GF-D8 (cell line): ENCODE measurements at regions not wholly inside any gene's neighbourhood (a gene's known extent, or its start where the extent isn't known, plus 50 kb on each side); places are given as distances from the start of the nearest gene placed in this dataset.

Source experiments
- DNase-seq: peaks from one replicate; lab custom pipeline; 2025; lab: John Stamatoyannopoulos, UW

DNA sequence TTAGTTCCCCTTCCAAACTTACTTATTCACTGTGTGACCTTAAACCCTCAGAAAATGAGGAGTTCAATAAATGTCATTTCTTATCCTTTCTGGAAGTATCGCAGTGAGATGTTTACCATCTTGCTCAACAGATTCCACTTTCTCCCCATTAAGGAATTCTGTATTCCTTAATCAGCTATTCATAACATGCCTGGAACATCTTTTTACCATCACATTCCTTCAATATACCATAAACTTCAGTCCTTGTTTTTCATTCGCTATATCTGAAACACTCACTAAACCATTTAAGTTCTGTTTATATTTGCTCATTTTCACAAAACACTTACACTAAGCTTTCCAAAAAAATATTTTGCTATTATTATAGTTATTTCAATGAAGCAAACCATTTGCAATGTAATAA is 1158.6 kb downstream of the CDH12 start:
- DNase-seq = no peak

DNA sequence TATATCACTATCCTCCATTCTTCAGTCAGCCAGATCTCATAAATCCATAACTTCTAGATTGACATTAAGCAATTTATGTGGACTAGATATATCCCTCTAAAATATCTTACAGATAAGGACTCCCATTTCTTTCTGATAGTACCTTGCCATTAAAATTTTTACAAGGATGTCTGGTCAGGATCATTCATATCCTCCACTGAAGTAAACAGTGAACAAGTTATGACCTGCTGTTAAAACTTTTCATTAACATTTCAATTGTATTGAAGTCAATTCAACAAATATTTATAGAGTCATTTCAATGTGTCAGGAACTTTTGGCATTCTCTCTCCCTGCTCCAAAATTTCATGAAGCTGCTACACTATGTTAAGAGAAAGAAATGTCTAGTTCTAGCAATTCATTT is 1159.6 kb downstream of the CDH12 start:
- no peak for DNase-seq

DNA sequence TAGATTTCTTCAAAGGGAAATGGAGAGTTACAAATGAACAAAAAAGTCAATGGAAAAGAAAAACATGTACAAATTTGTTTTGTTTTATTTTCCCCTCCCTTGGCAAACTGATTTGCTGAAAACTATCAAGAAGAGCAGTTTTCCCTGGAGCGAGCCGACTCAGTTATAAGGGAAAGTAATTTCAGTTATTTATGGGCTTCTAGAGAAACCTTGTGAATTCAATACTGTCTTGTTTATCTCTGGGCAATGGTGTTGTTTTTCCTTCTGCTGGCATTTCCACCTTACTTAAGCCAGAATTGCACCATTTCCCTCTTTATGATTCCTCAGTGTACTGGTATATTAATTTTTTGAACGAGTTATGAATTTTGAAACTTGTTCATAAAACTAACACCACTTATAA is 1163.6 kb downstream of the CDH12 start:
- DNase-seq = no peak

DNA sequence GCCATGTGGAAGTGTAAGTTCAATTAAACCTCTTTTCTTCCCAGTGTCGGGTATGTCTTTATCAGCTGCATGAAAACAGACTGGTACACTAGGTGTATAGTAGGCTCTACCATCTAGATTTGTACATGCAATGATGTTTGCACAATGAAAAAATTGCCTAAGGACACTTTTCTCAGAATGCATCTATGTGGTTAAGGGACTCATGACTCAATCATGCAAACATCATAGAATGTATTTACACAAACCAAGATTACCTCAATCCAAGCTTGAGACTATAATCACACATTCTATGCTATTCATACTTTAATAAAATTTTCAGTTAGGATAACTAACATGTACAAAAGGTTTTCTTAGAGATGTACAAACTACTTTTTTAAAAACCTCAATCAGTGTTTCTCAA is 1164.5 kb downstream of the CDH12 start:
- DNase-seq = no peak

DNA sequence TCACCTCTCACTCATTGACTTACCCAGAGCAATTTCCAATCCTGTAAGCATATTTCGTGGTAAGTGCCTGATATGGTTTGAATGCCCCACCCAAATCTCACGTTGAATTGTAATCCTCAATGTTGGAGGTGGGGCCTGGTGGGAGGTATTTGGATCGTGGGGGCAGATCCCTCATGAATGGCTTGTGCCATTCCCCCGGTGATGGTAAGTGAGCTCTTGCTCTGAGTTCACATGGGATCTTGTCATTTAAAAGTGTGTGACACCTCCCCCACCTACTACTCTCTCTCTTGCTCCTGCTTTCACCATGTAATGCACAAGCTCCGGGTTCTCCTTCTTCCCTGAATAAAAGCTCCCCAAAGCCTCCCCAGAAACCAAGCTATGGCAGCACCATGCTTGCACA is 1165.5 kb downstream of the CDH12 start:
- DNase-seq = no peak

DNA sequence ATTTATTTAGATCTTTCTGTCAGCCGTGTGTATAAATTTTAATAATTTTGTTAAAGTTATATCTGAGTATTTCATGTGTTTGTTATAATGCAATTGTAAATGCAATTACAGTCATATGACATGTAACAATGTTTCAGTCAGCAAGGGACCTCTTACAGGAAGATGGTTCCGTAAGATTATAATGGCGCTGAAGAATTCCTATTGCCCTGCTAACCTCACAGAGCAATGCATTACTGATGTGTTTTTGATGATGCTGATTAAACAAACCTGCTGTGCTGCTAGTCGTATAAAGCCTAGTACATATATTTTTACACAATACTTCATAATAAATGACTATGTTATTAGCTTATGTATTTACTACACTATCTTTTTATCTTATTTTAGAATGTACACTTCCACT is 1166.4 kb downstream of the CDH12 start:
- DNase-seq = no peak

DNA sequence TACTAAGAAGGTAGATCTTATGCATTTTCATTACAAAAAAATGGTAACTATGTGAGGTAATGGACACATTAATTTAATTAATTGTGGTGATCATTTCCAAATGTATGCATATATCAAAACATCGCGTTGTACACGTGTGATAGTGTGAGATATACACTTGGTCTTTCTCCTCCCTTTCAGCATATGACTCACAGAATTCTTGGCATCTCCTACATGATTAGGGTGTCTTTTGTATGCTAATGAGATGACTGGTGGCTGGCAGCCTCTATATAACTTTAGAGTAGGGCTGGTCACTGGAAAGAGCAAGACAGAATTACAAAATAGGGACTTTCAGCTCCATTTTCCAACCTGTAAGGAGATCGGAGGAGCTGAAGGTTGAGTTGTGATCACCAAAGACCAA is 1167.6 kb downstream of the CDH12 start:
- no peak for DNase-seq

DNA sequence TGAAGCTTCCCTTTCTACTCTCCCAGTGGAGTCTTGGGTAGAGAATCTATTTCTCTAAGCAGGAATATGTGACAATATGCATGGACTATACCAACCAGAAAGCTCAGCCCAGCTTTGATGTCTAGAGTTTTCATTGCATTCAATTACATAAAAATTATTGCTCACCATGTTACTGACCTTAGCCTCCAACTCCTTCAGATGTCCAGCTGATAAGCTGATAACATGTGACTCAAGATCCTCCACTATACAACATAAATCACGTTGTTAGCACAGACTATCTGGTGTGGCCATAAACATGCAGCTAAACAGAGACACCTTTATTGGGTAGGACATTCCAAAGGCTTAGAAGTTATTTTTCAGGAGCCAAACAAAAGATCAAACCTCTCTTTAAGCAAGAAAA is 1168.2 kb downstream of the CDH12 start:
- DNase-seq = no peak

DNA sequence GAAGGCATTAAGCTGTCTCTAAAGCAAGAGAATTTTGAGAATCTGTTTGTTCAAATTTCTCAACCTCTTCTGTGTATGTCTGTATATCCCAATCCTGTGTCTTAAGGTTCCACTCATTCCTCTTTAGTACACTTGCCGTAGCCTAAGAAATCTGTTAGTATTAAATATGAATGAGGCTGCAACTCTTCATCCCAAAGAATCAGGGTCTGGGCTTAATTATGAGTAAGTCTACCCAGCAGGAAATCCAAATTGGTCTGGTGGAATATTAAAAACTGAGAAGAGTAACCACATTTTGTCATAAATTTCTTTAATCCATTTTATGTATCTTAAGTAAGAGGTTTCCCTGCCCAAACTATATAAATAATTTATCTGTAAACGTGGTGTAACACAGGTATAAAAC is 1171.2 kb downstream of the CDH12 start:
- DNase-seq = no peak

DNA sequence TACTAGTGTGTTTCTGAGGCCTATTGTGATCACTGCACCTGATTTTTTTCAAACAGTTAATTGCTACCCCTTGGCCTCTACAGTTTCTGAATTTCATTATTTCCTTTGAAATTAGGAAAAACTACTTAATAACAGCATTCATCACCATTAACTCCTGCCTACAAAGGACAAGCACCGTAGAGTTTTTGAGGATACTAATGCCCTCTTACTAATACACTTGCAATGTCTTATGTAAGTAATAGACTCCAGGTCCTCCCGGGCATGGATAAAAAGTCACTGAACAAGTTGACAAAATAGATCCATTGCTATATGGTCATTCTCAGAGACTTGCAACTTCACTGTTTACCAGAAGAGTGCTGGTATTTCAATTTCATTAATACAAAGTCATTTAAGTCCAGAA is 1172.5 kb downstream of the CDH12 start:
- DNase-seq = no peak

DNA sequence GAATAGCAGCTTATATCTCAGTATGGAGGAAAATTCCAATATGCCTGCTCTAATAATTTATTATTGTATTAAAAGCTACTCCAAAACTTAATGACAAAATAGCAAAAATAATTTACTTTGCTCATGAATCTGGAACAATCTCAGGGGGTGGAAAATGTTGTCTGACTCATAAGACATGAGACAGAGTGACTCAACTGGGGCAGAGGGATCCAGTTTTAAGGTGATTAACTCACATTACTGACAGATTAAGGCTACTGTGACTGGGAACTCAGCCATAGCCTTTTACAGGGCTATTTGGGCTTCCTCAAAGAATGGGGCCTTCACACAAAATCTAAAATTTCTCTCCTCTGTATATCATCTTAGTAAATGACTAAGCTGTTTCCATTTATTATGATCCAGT is 1172.9 kb downstream of the CDH12 start:
- no peak for DNase-seq

DNA sequence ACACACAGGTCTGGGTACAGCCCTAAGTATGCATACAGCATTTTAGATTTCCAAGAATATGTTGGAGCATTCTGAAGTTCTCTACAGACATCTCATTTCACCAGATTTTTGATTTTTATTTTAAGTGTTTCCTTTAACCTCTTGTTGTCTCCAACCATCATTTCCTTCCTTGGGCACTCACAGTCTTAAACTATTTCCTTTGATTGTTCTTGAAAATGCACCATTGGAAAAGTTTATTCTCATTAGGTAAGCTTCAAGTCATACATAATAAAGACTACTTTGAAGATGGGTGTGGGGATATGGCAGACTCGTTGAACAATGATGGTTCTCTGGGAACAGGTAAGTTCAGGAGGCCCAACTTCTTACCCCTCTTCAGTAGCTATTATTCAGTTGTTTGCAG is 1174.6 kb downstream of the CDH12 start:
- DNase-seq = no peak

DNA sequence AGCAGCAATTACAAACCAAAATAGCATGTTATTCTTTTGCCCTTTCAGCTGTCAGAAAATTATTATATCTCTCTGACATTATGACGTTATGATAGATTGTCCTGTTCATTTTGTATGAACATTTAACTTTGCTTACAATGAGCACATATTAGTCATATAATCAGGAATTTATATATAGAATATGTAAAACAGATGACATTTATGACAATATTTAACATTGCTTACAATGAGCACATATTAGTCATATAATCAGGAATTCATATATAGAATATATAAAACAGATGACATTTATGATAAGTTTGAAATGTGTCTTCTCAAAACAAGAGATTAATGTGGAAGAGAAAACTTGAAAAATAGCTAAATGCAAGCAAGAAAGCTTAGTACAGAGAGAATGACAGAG is 1180.2 kb downstream of the CDH12 start:
- no peak for DNase-seq

DNA sequence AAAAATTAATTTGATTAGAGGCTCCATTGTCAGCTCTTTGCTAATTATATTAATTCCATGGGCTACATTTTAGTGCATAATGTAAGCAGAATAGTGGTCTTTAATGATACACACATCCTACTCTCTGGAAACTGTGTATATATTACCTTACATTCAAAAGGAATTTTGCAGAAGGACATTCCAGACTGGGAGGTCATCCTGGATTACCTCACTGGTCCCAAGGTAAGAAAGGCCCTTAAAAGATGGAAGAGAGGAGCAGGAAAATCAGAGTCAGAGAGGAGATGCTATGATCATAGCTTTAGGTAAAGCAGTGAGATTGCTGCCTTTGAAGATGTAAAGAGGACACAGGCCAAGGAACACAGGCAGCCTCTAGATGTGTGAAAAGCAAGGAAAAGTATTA is 1180.8 kb downstream of the CDH12 start:
- no peak for DNase-seq

DNA sequence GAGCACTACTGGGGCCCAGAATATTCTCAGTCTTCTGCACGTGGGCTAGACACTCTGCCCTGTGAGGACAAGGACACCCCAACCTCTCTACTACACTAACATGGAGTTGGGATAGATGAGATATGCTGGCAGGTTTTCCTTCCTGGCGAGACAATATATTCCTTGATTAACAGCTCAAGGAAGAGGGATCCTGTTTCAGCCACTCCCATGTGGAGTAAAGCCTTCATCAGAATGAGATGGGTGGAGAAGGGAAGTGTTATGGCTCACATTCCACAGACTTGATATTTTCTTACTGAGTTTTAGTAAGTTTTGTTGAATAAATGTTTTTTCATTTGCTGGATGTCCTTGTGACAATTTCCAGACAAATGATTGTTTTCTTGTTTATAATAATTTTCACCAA is 1187.6 kb downstream of the CDH12 start:
- no peak for DNase-seq

DNA sequence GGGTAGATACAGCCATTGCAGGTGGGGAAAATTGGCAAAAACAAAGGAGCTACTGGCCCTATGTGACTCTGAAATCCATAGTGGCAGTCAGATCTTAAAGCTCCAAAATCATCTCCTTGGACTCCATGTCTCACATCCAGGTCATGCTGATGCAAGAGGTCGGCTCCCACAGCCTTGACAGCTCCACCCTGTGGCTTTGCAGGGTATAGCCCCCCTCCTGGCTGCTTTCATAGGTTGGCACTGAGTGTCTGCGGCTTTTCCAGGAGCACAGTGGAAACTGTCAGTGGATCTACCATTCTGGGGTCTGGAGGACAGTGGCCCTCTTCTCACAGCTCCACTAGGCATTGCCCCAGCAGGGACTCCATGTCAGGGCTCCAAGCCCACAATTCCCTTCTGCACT is 1190.1 kb downstream of the CDH12 start:
- no peak for DNase-seq

DNA sequence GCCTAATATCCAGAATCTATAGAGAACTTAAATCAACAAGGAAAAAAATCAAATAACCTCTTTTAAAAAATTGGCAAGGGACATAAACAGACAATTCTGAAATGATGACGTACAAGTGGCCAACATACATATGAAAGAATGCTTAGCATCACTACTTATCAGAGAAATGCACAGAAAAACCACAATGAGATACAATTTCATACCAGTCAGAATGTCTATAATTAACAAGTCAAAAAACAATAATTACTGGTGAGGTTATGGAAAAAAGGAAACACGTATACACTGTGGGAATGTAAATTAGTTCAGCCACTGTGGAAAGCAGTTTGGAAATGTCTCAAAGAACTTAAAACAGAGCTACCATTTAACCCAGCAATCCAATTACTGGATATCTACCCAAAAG is 1192.0 kb downstream of the CDH12 start:
- DNase-seq = no peak

DNA sequence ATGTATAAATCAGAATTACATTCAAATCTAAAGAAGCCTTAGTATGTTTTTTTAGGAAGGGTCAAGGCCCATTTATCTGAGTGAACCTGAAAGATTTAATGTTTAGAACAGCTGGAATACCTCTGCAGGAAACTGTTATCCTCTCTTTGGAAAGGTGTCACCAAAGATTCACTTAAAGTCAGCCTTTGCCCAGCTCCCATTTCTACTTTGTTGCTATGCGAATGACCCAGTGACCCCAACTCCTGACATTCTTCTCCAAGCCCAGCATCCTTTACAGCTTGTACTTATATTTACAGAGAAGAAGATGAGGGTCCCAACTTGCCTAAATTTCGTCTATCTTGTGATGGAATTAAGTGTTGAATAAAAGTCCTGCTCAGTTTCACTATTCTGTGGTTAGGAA is 1198.6 kb downstream of the CDH12 start:
- no peak for DNase-seq

DNA sequence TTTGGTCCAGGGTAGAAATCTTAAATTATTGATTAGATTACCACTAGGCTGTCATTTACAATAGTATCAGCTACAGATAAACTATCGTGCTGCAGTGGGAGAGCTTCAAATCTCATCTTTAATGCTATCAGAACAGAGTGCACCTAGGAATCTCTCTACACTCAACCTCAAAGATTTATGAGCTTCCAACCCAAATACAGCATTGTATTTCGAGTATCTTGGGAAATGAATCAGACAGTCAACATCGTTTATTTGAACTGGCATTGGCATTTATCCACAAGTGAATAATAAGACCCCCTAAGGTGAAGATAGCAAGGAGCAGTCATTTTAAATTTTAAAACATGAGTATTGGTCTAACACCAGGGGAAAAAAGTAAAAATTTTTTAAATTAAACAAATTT is 1203.2 kb downstream of the CDH12 start:
- DNase-seq = no peak

DNA sequence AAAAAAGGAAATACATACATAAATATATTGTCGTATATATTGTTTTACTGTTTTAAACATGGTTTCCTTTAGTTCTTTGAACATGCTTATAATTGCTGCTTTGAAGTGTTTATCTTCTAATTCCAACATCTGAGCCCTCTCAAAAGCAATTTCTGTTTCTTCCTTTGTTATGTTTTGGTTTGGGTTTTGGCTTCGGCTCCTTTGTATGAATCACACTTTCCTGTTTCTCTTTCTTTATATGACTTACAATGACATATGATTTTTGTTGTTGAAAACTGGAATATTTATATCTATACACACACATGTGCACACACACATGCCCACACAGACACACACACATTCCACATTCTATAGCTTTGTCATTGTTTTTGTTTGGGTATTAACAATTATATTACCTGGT is 1206.7 kb downstream of the CDH12 start:
- no peak for DNase-seq

DNA sequence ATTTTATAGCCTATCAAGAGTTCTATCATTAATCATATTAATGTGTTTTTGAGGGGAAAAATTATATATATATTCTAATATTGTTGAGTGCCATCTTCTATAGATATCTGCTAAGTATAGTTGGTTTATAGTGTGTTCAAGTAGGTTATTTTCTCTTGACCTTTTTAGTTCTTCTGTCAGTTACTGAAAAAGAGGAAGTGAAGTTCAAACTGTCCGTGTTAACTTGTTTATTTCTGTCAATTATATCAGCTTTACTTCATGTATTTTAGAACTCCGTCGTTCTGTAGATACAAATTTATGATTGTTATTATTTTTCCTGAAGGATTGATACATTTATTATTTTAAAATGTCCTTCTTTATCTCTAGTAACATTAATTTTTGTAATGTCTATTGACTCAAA is 1209.1 kb downstream of the CDH12 start:
- no peak for DNase-seq

DNA sequence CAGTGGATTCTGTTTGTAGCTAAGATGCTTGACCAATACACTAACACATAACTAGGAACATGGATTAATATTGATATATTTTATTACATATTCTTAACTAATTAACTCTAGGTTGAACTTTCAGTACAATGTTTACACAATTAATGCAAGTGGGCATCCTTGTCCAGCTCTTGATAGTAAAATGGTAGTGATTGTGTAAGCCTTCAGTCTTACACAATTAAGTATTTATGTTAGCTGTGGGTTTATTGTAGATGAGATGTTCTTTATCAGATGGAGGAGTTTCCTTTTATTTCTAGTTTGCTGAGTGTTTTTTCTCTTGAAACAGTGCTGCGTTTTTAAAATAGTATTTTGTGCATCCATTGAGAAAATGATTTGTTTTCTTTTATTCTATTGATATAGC is 1210.8 kb downstream of the CDH12 start:
- DNase-seq = no peak

DNA sequence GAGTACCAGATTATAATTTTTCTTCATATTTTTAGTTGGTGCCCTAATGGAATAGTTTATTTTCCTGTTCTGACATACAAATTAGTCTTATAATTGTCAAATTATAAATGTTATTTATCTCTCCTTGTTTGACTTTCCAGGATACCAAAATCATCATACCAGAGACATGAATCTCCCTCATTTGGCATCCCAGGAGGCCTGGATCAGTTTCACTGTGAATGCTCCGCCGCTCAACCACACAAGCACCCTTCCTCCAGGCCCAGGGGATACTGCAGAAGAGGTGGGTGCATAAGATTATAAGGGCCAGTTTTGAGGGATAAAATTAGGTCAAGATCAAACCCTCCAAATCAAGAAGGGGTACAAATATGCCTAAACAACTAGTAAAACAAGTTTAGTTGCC is 1229.3 kb downstream of the CDH12 start:
- no peak for DNase-seq

DNA sequence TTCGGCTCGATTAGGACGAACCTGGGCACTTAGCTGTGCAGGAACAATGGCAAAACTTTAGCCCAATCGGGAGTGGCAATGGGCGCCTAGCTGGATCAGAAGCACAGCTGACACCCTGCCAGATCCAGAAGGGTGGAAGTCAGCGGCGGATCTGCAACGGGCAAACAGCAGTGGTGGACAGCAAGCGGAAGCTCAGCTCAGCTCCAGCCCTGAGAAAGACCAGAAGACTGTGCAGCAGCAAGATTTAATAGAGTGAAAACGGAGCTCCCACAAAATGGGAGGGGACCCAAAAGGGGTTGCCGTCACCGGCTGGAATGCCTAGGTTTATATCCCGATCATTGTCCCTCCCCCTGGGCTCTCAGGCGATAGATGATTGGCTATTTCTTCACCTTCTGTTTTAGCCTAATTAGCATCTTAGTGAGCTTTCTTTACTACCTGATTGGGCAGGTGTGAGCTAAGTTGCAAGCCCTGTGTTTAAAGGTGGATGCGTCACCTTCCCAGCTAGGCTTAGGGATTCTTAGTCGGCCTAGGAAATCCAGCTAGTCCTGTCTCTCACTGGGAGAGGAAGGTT is 1237.9 kb downstream of the CDH12 start:
- no peak for DNase-seq

DNA sequence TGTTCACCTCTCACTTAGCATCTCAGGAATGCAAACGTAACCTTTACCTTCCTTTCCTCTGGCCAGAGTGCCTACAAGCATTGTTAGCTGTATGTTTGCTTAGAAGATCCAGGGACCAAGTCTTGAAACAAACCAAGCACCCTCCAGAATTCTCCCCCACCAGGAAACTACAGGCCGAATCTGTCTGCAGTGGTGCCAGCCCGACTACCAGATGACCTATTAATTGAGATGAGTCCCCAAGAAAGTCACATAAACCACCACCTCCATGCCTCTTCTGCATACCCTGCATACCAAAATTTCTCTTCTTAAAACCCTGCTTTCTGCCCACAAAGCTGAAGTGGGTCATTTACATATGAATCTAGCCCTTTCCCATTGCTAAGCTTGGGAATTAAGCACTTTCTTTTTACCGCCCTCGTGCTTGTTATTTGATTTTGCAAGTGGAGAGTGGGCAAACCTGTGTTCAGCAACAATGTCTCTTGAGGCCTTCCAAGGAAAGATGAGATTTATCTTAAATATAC is 1239.1 kb downstream of the CDH12 start:
- no peak for DNase-seq
